ENCODE measurements at regions not wholly inside any gene's neighbourhood (a gene's known extent, or its start where the extent isn't known, plus 50 kb on each side); places are given as distances from the start of the nearest gene placed in this dataset.

- no peak for TF ChIP-seq CTCF (IDR thresholded peaks at IDR 0.05; ENCODE audit: low read depth, low read length, missing control alignments)
- no peak for DNase-seq (ENCODE audit: low read depth)
- no peak overlapping the region for H3K4me3 ChIP-seq (ENCODE audit: low read depth, low read length)
Observed at GRCh38 chr9:96126321-96126881, 175.6 kb downstream of the HSD17B3 start.

DNA sequence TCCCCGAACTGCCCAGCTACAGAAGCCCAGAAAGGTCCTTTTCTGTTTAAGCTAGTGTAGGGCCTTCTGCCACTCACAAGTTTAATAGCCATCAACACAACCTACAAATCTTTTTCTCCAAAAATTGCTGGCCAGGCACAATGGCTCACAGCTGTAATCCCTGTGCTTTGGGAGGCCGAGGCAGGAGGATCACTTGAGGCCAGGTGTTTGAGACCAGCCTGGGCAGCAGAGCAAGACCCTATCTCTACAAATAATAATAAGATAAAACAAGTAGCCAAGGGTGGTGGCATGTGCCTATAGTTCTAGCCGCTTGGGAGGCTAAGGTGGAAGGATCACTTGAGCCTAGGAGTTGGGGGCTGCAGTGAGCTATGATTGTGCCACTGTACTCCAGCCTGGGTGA, 176.4 kb downstream of the HSD17B3 start:
- DNase-seq (ENCODE audit: low read depth) = no peak
- no peak overlapping the region for H3K4me3 ChIP-seq (ENCODE audit: low read depth, low read length)
- no peak for TF ChIP-seq CTCF (IDR thresholded peaks at IDR 0.05; ENCODE audit: low read depth, low read length, missing control alignments)

GRCh38 chr9:96122751-96123150, 179.2 kb downstream of the HSD17B3 start:
- DNase-seq (ENCODE audit: low read depth) = no peak
- TF ChIP-seq CTCF (IDR thresholded peaks at IDR 0.05; ENCODE audit: low read depth, low read length, missing control alignments) = no peak
- no peak overlapping the region for H3K4me3 ChIP-seq (ENCODE audit: low read depth, low read length)

- no peak for DNase-seq (ENCODE audit: low read depth)
- no peak for TF ChIP-seq CTCF (IDR thresholded peaks at IDR 0.05; ENCODE audit: low read depth, low read length, missing control alignments)
- H3K4me3 ChIP-seq (ENCODE audit: low read depth, low read length) = no peak overlapping the region
Observed at GRCh38 chr9:96122282-96122681, 179.7 kb downstream of the HSD17B3 start.

- no peak for TF ChIP-seq CTCF (IDR thresholded peaks at IDR 0.05; ENCODE audit: low read depth, low read length, missing control alignments)
- no peak for DNase-seq (ENCODE audit: low read depth)
- H3K4me3 ChIP-seq (ENCODE audit: low read depth, low read length) = no peak overlapping the region
Observed at GRCh38 chr9:96121136-96121535, 180.8 kb downstream of the HSD17B3 start.

DNA sequence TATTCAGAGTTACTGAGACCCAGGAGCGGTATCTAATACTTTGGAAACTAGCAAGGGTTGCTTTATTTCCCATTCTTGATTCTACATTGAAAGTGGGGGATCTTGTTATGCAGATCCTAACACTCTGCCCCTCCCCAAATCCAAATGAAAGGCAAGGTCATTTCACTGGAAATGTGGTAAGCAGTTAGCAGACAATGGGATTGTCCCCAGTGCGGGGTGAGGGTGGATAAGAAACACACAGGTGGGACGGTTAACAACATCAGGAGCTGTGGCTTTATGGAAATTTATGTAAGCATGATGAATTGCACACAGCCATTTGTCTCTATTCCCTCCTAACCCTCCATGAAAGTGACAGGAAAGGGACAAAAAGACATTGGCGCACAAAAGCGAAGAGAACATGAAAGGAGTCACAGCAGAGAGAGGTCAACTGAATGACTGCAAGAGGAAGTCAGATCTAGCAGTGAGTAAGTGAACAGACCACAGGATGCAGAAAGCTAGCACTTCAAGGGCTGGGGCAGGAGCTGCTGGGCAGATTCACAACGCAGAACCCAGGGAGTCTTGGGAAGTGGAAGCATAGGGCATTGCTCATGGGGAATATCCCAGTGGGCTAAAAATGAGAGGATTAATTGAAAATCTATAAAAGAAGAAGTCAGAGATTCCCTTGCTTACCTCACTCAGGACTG, 184.4 kb downstream of the HSD17B3 start:
- H3K4me3 ChIP-seq (ENCODE audit: low read depth, low read length) = no peak overlapping the region
- TF ChIP-seq CTCF (IDR thresholded peaks at IDR 0.05; ENCODE audit: low read depth, low read length, missing control alignments) = no peak
- no peak for DNase-seq (ENCODE audit: low read depth)
